Panc1 (cell line): ENCODE measurements at regions not wholly inside any gene's neighbourhood (a gene's known extent, or its start where the extent isn't known, plus 50 kb on each side); places are given as distances from the start of the nearest gene placed in this dataset.

Source experiments
- ATAC-seq: fragments of 200-7000 bp; cut with Tn5 transposase; 2 replicates; pipeline ENCODE4 v1.9.1; 2020; ENCODE audit warnings: mild to moderate bottlenecking, moderate library complexity
- BruUV-seq: library from RNA; stranded (reverse); fragments of 400-500 nt; replicated peaks from 2 replicates; lab custom pipeline; 2021; lab: Mats Ljungman, UMichigan
- CTCF ChIA-PET: fragments of 300-600 bp; sonication (Branson Sonifier 250); formaldehyde crosslinking; loops from one replicate; lab custom pipeline; 2022; ENCODE audit warnings: antibody characterized with exemption; lab: Charles Lee
- POLR2A ChIA-PET: fragments of 300-600 bp; sonication (Branson Sonifier 250); formaldehyde crosslinking; loops from one replicate; lab custom pipeline; 2022; ENCODE audit warnings: antibody characterized with exemption; lab: Charles Lee
- DNase-seq: peaks from one replicate; pipeline ENCODE4 v3.0.0-alpha.2; 2010; ENCODE audit warnings: low read depth, low spot score
- H3K27ac ChIP-seq: 2 replicates; pipeline ENCODE4 v1.5.1; 2011; ENCODE audit warnings: mild to moderate bottlenecking, low read length, inconsistent platforms
- H3K27me3 ChIP-seq: fragments of 200-500 bp; sonication (Bioruptor generic); 2 replicates; pipeline ENCODE4 v1.6.0; 2014; ENCODE audit warnings: low read length, inconsistent platforms; ENCODE audit not compliant: control insufficient read depth, insufficient read depth
- H3K36me3 ChIP-seq: fragments of 200-500 bp; sonication (Bioruptor generic); 2 replicates; pipeline ENCODE4 v1.5.1; 2014; ENCODE audit warnings: inconsistent platforms, mild to moderate bottlenecking, low read length, moderate library complexity; ENCODE audit not compliant: control insufficient read depth, insufficient read depth
- H3K4me1 ChIP-seq: 2 replicates; pipeline ENCODE4 v1.5.1; 2011; ENCODE audit warnings: inconsistent platforms, mild to moderate bottlenecking, low read length, moderate library complexity; ENCODE audit not compliant: control insufficient read depth, insufficient read depth
- H3K4me3 ChIP-seq, 2 experiments: 2 replicates each; pipeline ENCODE4 v1.5.1; 2011 to 2012; ENCODE audit warnings: low read depth in 2 of 2, low read length in 2 of 2, mild to moderate bottlenecking in 2 of 2, inconsistent platforms in 1 of 2, moderate library complexity in 1 of 2
- H3K9me3 ChIP-seq: fragments of 200-500 bp; sonication (Bioruptor generic); 2 replicates; pipeline ENCODE4 v1.5.1; 2014; ENCODE audit warnings: low read depth, mild to moderate bottlenecking, inconsistent platforms, low read length, moderate library complexity; ENCODE audit not compliant: control insufficient read depth, insufficient read depth
- POLR2AphosphoS5 ChIP-seq: IDR thresholded peaks from 2 replicates; pipeline ENCODE4 v1.6.1; 2012; ENCODE audit warnings: mild to moderate bottlenecking, low read depth, low read length, moderate library complexity
- SIN3A ChIP-seq: IDR thresholded peaks from 2 replicates; pipeline ENCODE4 v1.6.1; 2012; ENCODE audit warnings: low read depth, mild to moderate bottlenecking, low read length, moderate library complexity, borderline replicate concordance; ENCODE audit not compliant: insufficient read depth
- TCF7L2 ChIP-seq: IDR thresholded peaks from 2 replicates; pipeline ENCODE4 v1.6.1; 2011; ENCODE audit warnings: mild to moderate bottlenecking, low read depth, low read length, inconsistent platforms
- in situ Hi-C: cut with HindIII; loops from 2 replicates; pipeline ENCODE4 v1.10.0; 2016; ENCODE audit warnings: low sequenced_read_pairs, low pct_unique_long_range_greater_than_20kb
- intact Hi-C: fragments of 100-400 bp; cut with micrococcal nuclease; formaldehyde crosslinking; loops from one replicate; pipeline ENCODE4 v1.10.0; 2022; ENCODE audit not compliant: unreplicated experiment
- TF ChIP-seq, protein P1 (sequence below), 2 experiments: IDR thresholded peaks; 2 replicates each; pipeline ENCODE4 v1.6.1; 2011 to 2012; ENCODE audit warnings: low read depth in 2 of 2, control low read depth in 1 of 2, low read length in 1 of 2, mild to moderate bottlenecking in 1 of 2, moderate library complexity in 1 of 2; ENCODE audit not compliant: insufficient read depth in 1 of 2
- TF ChIP-seq, protein P2 (sequence below): fragments of 450-650 bp; IDR thresholded peaks from 2 replicates; pipeline ENCODE4 v1.5.1; 2017; ENCODE audit warnings: mild to moderate bottlenecking

DNA sequence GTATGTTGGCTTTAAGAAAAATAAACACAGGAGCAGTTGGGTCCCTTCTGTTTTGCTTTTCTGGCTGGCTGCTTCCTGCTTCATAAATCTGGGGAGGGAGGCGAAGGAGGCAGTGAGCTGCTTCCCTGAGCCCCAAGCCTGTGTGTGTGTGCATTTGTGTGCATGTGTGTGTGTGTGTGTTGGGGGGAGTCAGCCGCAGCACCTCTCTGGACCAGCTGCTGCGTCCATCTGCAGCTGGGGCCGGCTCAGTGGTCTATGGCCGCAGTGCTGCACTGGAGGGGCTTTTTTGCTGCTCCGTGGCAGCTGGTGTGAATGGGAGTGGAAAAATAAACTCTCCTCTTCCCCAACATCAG is 192.3 kb downstream of the RNF144A start:
- Histone ChIP-seq H3K9me3 (no peaks in the 10 kb centered on the region), H3K27me3 (no peaks in the 10 kb centered on the region), H3K27ac (no peak overlapping the region), H3K4me3 (no peak overlapping the region), H3K4me1 (no peaks in the 10 kb centered on the region), H3K36me3 (no peaks in the 10 kb centered on the region)
- ATAC-seq = no peak
- intact Hi-C loops (no loop called here), in situ Hi-C loops (no loop called here)
- TF ChIP-seq, protein P1, sequence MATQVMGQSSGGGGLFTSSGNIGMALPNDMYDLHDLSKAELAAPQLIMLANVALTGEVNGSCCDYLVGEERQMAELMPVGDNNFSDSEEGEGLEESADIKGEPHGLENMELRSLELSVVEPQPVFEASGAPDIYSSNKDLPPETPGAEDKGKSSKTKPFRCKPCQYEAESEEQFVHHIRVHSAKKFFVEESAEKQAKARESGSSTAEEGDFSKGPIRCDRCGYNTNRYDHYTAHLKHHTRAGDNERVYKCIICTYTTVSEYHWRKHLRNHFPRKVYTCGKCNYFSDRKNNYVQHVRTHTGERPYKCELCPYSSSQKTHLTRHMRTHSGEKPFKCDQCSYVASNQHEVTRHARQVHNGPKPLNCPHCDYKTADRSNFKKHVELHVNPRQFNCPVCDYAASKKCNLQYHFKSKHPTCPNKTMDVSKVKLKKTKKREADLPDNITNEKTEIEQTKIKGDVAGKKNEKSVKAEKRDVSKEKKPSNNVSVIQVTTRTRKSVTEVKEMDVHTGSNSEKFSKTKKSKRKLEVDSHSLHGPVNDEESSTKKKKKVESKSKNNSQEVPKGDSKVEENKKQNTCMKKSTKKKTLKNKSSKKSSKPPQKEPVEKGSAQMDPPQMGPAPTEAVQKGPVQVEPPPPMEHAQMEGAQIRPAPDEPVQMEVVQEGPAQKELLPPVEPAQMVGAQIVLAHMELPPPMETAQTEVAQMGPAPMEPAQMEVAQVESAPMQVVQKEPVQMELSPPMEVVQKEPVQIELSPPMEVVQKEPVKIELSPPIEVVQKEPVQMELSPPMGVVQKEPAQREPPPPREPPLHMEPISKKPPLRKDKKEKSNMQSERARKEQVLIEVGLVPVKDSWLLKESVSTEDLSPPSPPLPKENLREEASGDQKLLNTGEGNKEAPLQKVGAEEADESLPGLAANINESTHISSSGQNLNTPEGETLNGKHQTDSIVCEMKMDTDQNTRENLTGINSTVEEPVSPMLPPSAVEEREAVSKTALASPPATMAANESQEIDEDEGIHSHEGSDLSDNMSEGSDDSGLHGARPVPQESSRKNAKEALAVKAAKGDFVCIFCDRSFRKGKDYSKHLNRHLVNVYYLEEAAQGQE (IDR thresholded peaks at IDR 0.05; ENCODE audit: insufficient read depth in 1 of 2, low read depth in 2 of 2, low read length in 1 of 2) = no peak
- TF ChIP-seq SIN3A (no peak), TCF7L2 (no peak), POLR2AphosphoS5 (no peak)
- TF ChIP-seq, protein P2, sequence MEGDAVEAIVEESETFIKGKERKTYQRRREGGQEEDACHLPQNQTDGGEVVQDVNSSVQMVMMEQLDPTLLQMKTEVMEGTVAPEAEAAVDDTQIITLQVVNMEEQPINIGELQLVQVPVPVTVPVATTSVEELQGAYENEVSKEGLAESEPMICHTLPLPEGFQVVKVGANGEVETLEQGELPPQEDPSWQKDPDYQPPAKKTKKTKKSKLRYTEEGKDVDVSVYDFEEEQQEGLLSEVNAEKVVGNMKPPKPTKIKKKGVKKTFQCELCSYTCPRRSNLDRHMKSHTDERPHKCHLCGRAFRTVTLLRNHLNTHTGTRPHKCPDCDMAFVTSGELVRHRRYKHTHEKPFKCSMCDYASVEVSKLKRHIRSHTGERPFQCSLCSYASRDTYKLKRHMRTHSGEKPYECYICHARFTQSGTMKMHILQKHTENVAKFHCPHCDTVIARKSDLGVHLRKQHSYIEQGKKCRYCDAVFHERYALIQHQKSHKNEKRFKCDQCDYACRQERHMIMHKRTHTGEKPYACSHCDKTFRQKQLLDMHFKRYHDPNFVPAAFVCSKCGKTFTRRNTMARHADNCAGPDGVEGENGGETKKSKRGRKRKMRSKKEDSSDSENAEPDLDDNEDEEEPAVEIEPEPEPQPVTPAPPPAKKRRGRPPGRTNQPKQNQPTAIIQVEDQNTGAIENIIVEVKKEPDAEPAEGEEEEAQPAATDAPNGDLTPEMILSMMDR = no peak
- BruUV-seq = no TSS peak
- ChIA-PET POLR2A (no interaction called here), CTCF (no interaction called here)
- no peak for DNase-seq

DNA sequence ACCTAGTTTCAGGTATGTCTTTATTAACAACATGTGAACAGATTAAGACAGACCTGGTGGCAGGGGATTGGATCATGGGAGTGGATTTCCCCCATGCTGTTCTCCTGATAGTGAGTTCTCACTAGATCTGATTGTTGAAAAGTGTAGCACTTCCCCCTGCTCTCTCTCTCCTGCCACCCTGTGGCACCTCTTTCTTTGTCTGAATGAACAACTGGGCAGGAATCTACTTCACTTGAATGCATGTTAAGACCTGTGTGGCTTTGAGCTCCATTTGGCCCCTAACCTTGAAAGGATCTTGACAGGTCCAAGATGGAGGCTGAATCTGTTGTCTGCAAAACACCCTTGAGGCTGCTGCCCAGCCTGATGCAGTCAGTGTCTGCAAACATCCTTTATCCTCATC is 194.4 kb downstream of the RNF144A start:
- CTCF ChIA-PET = no interaction called here
- BruUV-seq = no TSS peak
- POLR2A ChIA-PET = interaction anchor here (0.7 kb wide), 1 partner anchor 264 kb away, joined by 3 read pairs; no protein-coding TSS in a partner anchor

More for the DNA sequence above, 194.4 kb downstream of the RNF144A start:
- intact Hi-C loops (loop anchor here (10.0 kb wide), 1 partner anchor 1573 kb away; the partner anchor contains the start of gene ID2), in situ Hi-C loops (no loop called here)
- Histone ChIP-seq H3K36me3 (no peaks in the 10 kb centered on the region), H3K9me3 (no peaks in the 10 kb centered on the region), H3K4me3 (no peak overlapping the region), H3K4me1 (no peaks in the 10 kb centered on the region), H3K27ac (no peak overlapping the region), H3K27me3 (no peaks in the 10 kb centered on the region)
- no peak for ATAC-seq
- TF ChIP-seq TCF7L2 = no peak
- TF ChIP-seq, protein P1 (IDR thresholded peaks at IDR 0.05; ENCODE audit: insufficient read depth in 1 of 2, low read depth in 2 of 2, low read length in 1 of 2) = no peak
- no peak for TF ChIP-seq POLR2AphosphoS5
- TF ChIP-seq SIN3A = no peak
- TF ChIP-seq, protein P2 = peak; percentile 28; the same call in 1 of the 2 replicates
- no peak for DNase-seq
